ENCODE measurements at regions not wholly inside any gene's neighbourhood (a gene's known extent, or its start where the extent isn't known, plus 50 kb on each side); places are given as distances from the start of the nearest gene placed in this dataset.

DNA sequence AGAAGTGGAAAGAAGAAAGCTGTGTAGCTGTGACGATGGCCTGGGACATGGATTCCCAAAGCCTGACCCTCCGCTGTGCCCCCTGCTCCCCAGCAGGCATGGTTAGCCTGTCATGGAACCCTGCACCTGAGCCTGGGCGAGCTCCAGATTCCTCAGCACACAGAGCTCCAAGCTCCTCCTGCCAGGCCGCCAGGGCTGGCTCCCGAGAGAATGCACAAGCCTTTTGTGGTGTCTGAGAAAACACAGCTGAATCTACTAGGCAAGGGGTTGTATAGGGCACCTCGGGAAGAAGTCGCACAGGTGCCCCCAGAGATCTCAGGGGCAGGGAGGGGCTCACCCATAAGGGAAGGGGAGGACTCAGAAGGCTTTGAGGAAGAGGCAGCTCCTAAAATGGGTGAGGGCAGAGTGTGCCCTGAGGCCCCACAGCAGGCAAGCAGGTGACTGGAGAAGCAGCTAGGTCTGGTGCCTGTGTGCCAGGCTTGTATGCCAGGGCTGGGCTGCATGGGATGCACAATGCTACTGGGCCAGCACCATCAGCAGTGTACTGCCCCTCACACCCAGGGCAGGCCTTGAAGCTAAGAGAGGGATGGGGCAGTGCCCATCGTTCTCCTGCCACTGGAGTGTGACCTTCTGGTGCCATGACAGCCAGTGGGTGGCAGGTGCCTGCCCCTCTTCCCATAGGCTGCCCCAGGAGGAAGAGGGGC is 64.3 kb upstream of the CD93 start:
- H3K4me1 ChIP-seq (ENCODE audit: control insufficient read depth, insufficient read depth, low read length), result peaks cover 30% of the 10 kb centered on the region
- no peaks in the 10 kb centered on the region for H3K27me3 ChIP-seq (ENCODE audit: control insufficient read depth in 1 of 2, insufficient read depth in 2 of 2, low read length in 2 of 2)
- no peaks in the 10 kb centered on the region for H3K9me3 ChIP-seq (ENCODE audit: control insufficient read depth in 2 of 2, low read length in 2 of 2)
- no peaks in the 10 kb centered on the region for H3K36me3 ChIP-seq (ENCODE audit: control insufficient read depth in 2 of 2, insufficient read depth in 2 of 2, low read length in 2 of 2)
- H3K27ac ChIP-seq (ENCODE audit: low read length), result no peak overlapping the region
- H3K9ac ChIP-seq (ENCODE audit: low read length in 2 of 2), result no peak overlapping the region
- H3K4me3 ChIP-seq (ENCODE audit: low read length in 2 of 2), result no peak overlapping the region

DNA sequence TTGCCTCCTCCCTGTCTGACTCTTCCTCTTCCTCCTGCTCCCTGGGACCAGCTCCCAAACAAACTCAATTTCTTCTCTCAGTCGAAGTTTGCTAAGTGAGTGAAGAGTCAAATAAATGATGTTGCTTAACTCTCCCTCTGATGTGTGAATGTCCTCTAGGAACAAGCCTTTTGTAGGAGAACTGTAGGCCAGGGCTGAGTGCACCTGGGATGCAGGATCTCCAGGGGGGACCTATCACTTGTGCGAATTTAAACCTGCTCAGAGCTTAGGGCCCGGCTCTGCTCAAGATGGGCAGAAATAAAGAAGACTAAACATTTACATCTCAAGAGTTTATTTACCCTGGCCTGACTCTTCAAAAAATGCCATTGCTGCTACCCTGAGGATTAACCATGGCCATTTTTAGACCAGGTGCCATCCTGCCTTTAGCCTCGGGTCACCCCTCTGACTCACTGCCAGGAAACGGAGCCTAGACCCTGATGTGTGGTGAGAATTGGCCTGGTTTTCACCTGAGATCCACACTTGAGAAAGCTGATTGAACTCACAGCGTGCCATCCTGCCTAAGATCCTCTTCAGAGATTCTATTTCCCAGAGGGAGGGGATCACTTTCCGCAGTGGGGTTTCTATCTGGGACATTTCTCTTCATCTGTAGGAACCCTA is 63.6 kb upstream of the CD93 start:
- no peak overlapping the region for H3K27ac ChIP-seq (ENCODE audit: low read length)
- no peaks in the 10 kb centered on the region for H3K27me3 ChIP-seq (ENCODE audit: control insufficient read depth in 1 of 2, insufficient read depth in 2 of 2, low read length in 2 of 2)
- no peaks in the 10 kb centered on the region for H3K9me3 ChIP-seq (ENCODE audit: control insufficient read depth in 2 of 2, low read length in 2 of 2)
- no peaks in the 10 kb centered on the region for H3K36me3 ChIP-seq (ENCODE audit: control insufficient read depth in 2 of 2, insufficient read depth in 2 of 2, low read length in 2 of 2)
- H3K4me1 ChIP-seq (ENCODE audit: control insufficient read depth, insufficient read depth, low read length), result peaks cover 30% of the 10 kb centered on the region
- H3K4me3 ChIP-seq (ENCODE audit: low read length in 2 of 2), result no peak overlapping the region
- H3K9ac ChIP-seq (ENCODE audit: low read length in 2 of 2), result no peak overlapping the region

DNA sequence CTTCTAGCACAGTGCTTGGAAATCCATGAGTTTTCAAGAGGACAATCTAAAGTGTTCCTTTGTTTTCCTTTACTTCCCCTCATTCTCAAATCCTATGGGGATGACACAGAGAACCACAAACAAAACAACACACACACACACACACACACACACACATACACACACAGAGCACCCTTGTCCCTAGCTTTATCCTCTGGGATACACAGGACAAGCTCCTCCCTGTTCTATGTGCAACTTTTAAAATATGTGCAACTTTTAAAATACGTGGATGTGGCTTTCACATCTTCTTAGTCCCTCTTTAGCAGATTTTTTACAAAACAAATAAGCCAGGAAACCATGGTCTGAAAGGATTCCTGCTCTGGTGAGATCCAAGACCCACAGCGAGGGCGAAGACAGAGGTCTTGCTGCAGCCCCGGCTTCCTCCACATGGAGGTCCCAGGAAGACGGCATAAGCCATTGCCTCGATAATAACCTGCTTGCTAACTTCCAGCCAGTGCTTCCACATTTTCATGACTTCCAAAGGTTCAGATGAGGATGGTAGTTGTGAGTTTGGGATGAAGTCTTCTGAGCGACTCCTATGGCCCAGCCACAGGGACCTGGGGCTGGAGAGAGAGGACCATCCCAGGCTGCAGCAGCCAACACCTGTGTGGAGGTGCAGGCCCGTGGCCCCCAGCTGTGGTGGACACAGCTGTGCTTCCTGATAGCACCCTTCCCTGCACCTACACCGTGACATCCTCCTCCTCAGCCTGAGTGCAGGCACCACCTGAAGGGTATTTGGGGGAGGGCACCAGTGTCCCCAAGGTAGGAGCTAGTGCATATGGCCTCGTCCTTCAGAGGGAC is 62.8 kb upstream of the CD93 start:
- Histone ChIP-seq H3K9ac (ENCODE audit: low read length in 2 of 2) (no peak overlapping the region), H3K9me3 (ENCODE audit: control insufficient read depth in 2 of 2, low read length in 2 of 2) (no peaks in the 10 kb centered on the region), H3K36me3 (ENCODE audit: control insufficient read depth in 2 of 2, insufficient read depth in 2 of 2, low read length in 2 of 2) (no peaks in the 10 kb centered on the region), H3K27me3 (ENCODE audit: control insufficient read depth in 1 of 2, insufficient read depth in 2 of 2, low read length in 2 of 2) (no peaks in the 10 kb centered on the region), H3K4me3 (ENCODE audit: low read length in 2 of 2) (no peak overlapping the region), H3K4me1 (ENCODE audit: control insufficient read depth, insufficient read depth, low read length) (peaks cover 24% of the 10 kb centered on the region), H3K27ac (ENCODE audit: low read length) (no peak overlapping the region)

DNA sequence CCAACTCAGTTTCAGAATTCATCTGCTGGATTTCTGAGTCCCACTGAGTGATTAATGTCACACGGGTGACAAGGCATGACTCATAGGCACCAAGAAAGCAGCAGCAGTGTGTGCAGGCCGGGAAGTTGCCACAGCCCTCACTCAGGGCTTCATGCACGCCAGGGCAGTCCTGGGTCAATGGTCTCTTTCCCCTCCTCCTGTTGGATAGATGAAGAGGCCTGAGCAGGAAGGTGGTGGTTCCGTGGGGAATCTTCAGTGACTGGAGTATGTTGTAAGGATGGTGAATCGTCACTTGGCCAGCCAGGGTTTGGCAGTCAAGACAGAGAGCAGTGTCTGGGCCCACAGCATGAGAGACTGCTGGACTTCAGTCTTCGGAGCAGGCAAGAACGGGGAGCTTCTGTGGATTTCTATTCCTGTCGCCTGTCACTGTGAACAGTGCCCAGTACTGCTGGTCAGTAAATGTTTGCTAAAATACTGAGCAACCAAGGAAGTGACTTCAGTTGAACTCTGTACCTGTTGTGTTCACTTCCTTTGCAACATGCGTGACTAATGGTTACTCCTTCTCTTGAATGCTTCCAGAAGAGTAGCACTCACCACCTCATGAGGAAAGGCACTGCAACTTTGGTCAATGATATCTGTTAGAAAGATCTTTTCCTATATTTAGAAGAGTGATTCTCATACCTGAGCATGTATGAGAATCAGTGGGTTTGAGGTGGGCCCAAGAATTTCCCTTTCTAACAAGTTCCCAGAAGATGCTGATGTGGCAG is 62.0 kb upstream of the CD93 start:
- no peaks in the 10 kb centered on the region for H3K9me3 ChIP-seq (ENCODE audit: control insufficient read depth in 2 of 2, low read length in 2 of 2)
- H3K36me3 ChIP-seq (ENCODE audit: control insufficient read depth in 2 of 2, insufficient read depth in 2 of 2, low read length in 2 of 2), result no peaks in the 10 kb centered on the region
- H3K4me3 ChIP-seq (ENCODE audit: low read length in 2 of 2), result no peak overlapping the region
- H3K27ac ChIP-seq (ENCODE audit: low read length), result peak overlapping the region; percentile 31
- no peaks in the 10 kb centered on the region for H3K27me3 ChIP-seq (ENCODE audit: control insufficient read depth in 1 of 2, insufficient read depth in 2 of 2, low read length in 2 of 2)
- H3K9ac ChIP-seq (ENCODE audit: low read length in 2 of 2), result no peak overlapping the region
- peaks cover 24% of the 10 kb centered on the region for H3K4me1 ChIP-seq (ENCODE audit: control insufficient read depth, insufficient read depth, low read length)

DNA sequence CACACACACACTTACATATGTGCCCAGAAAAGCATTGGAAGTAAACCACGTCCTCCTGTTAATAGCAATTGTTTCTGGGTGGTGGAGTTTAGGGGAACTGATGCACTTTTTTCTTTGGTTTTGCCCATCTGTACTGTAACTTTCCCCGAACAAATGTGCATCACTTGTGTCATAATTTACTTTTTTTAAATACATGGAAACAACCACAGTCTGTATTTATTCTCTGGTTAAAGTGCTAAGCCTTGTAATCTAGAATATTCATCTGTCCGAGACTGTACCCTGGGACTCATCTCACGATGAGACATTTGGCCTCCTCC is 61.5 kb upstream of the CD93 start:
- Histone ChIP-seq H3K27ac (ENCODE audit: low read length) (peak overlapping the region; percentile 31), H3K4me3 (ENCODE audit: low read length in 2 of 2) (no peak overlapping the region), H3K36me3 (ENCODE audit: control insufficient read depth in 2 of 2, insufficient read depth in 2 of 2, low read length in 2 of 2) (no peaks in the 10 kb centered on the region), H3K9ac (ENCODE audit: low read length in 2 of 2) (no peak overlapping the region), H3K27me3 (ENCODE audit: control insufficient read depth in 1 of 2, insufficient read depth in 2 of 2, low read length in 2 of 2) (no peaks in the 10 kb centered on the region), H3K4me1 (ENCODE audit: control insufficient read depth, insufficient read depth, low read length) (peaks cover 26% of the 10 kb centered on the region), H3K9me3 (ENCODE audit: control insufficient read depth in 2 of 2, low read length in 2 of 2) (no peaks in the 10 kb centered on the region)

DNA sequence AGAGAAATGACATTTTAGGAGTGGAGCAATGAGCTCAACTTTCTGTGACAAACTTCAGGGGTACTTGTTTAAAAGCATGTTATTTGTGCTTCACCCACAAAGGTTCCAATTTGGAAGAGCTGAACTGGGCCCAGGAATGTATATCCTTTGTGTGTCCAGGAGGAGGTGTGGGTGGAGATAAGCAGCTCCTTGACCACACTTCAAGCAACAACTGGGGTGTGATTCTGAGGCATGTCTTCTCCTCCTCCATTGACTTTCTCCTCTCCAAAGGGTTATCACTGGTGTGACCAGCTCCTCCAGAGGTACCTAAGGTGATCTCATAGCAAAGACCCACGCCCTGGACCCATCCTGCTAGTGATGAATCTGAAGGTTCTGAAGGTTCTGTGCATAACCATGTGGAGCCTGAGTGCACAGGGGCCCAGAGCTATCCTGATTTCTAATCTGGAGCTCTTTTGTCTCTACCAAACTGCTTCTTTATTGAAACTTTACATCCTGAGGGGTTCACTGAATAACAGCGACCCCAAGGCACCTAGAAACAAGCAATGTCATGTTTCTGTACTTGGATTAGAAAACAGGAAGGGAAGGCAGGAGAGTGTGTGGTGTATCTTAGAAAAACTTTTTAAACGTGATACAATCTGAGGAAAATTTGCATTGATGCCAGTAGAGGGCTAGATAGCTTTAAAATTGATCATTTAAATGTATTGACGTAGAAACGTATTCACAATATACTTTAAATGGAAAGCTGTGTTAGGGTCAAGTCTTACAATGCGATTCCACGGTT is 60.9 kb upstream of the CD93 start:
- peaks cover 25% of the 10 kb centered on the region for H3K4me1 ChIP-seq (ENCODE audit: control insufficient read depth, insufficient read depth, low read length)
- H3K9ac ChIP-seq (ENCODE audit: low read length in 2 of 2), result no peak overlapping the region
- H3K36me3 ChIP-seq (ENCODE audit: control insufficient read depth in 2 of 2, insufficient read depth in 2 of 2, low read length in 2 of 2), result no peaks in the 10 kb centered on the region
- H3K27me3 ChIP-seq (ENCODE audit: control insufficient read depth in 1 of 2, insufficient read depth in 2 of 2, low read length in 2 of 2), result no peaks in the 10 kb centered on the region
- no peaks in the 10 kb centered on the region for H3K9me3 ChIP-seq (ENCODE audit: control insufficient read depth in 2 of 2, low read length in 2 of 2)
- H3K4me3 ChIP-seq (ENCODE audit: low read length in 2 of 2), result no peak overlapping the region
- H3K27ac ChIP-seq (ENCODE audit: low read length), result no peak overlapping the region

DNA sequence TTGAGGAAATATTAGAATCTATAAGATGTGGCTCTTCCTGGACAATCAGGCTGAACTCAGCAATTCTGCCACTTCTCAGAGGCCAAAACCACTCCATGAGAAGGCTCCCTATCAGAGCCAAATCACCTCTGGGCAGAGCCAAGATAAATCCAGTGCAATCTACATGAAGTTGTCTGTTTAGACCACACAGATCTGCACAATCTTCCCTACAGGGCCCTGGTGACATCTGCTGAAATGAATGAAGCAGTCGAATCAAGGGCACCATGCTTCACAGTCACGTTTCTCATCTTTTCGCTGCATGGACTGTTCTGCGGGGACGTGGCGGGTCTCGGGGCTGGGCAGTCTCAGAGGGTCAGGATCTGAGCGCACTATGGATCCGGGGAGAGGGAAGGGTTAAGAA is 60.1 kb upstream of the CD93 start:
- Histone ChIP-seq H3K4me1 (ENCODE audit: control insufficient read depth, insufficient read depth, low read length) (peaks cover 22% of the 10 kb centered on the region), H3K4me3 (ENCODE audit: low read length in 2 of 2) (no peak overlapping the region), H3K27me3 (ENCODE audit: control insufficient read depth in 1 of 2, insufficient read depth in 2 of 2, low read length in 2 of 2) (no peaks in the 10 kb centered on the region), H3K36me3 (ENCODE audit: control insufficient read depth in 2 of 2, insufficient read depth in 2 of 2, low read length in 2 of 2) (no peaks in the 10 kb centered on the region), H3K9me3 (ENCODE audit: control insufficient read depth in 2 of 2, low read length in 2 of 2) (no peaks in the 10 kb centered on the region), H3K27ac (ENCODE audit: low read length) (no peak overlapping the region), H3K9ac (ENCODE audit: low read length in 2 of 2) (no peak overlapping the region)

DNA sequence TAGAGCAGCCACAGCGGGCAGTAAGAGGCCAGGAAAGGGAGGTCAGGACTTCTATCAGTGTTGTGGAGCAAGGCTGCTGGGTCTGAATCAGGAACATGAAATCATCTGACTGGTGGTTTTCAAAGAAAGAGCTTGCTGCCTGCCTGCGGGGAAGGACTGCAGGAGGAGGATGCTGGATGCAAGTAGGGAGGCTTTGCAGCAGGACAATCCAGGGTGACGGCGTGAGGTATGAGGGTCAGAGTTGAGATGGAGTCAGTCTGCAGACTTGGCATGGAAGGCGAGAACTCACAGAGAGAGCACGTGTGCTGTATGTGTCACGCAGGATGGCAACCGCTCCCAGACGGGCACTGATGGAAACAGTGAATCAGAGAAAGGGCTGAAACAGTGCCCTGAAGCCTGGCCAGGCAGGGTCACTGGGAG is 59.2 kb upstream of the CD93 start:
- Histone ChIP-seq H3K9me3 (ENCODE audit: control insufficient read depth in 2 of 2, low read length in 2 of 2) (no peaks in the 10 kb centered on the region), H3K4me1 (ENCODE audit: control insufficient read depth, insufficient read depth, low read length) (peaks cover 16% of the 10 kb centered on the region), H3K36me3 (ENCODE audit: control insufficient read depth in 2 of 2, insufficient read depth in 2 of 2, low read length in 2 of 2) (no peaks in the 10 kb centered on the region), H3K4me3 (ENCODE audit: low read length in 2 of 2) (no peak overlapping the region), H3K9ac (ENCODE audit: low read length in 2 of 2) (no peak overlapping the region), H3K27me3 (ENCODE audit: control insufficient read depth in 1 of 2, insufficient read depth in 2 of 2, low read length in 2 of 2) (no peaks in the 10 kb centered on the region), H3K27ac (ENCODE audit: low read length) (no peak overlapping the region)

DNA sequence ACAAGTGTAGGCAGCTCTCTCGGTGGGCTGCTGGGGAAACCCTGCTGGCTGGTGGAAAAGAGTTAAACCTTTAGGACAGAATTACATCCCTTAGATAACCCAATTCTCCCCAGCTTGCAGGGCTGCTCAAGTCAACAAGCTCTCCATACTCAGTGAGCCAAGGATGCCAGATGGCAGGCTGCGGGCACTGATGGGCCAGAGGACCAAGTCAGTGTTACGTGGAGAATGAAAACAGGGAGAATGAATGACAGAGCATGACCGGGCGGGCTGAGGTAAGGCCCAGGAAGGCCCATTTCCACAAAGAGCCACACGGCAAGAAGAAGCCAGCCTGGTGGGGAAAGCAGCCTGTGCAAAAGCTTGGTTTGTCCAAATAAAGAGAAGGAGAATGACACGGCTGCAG is 58.7 kb upstream of the CD93 start:
- no peaks in the 10 kb centered on the region for H3K9me3 ChIP-seq (ENCODE audit: control insufficient read depth in 2 of 2, low read length in 2 of 2)
- no peak overlapping the region for H3K4me3 ChIP-seq (ENCODE audit: low read length in 2 of 2)
- H3K4me1 ChIP-seq (ENCODE audit: control insufficient read depth, insufficient read depth, low read length), result peaks cover 15% of the 10 kb centered on the region
- no peaks in the 10 kb centered on the region for H3K27me3 ChIP-seq (ENCODE audit: control insufficient read depth in 1 of 2, insufficient read depth in 2 of 2, low read length in 2 of 2)
- no peak overlapping the region for H3K27ac ChIP-seq (ENCODE audit: low read length)
- no peak overlapping the region for H3K9ac ChIP-seq (ENCODE audit: low read length in 2 of 2)
- H3K36me3 ChIP-seq (ENCODE audit: control insufficient read depth in 2 of 2, insufficient read depth in 2 of 2, low read length in 2 of 2), result no peaks in the 10 kb centered on the region

Data from stomach smooth muscle (tissue), 2 donors.